GM21786 (cell line): ENCODE measurements at regions not wholly inside any gene's neighbourhood (a gene's known extent, or its start where the extent isn't known, plus 50 kb on each side); places are given as distances from the start of the nearest gene placed in this dataset.
"Not testable (repeated sequence)": the region's sequence is repeated elsewhere in the genome, so short reads cannot be mapped to it uniquely, and the experiment has no call there.

ENCODE experiments used
- ATAC-seq: cut with Tn5 transposase; IDR thresholded peaks from one replicate; pipeline ENCODE4 v1.9.1; 2021; ENCODE audit not compliant: unreplicated experiment

- no peak for ATAC-seq
These were observed 117.7 kb upstream of the KCNJ3 start for GRCh38 chr2:154580767-154581166.

GRCh38 chr2:154582694-154583093 is 115.8 kb upstream of the KCNJ3 start:
- not testable (repeated sequence) for ATAC-seq

- not testable (repeated sequence) for ATAC-seq
These were observed 115.2 kb upstream of the KCNJ3 start for GRCh38 chr2:154583274-154583673.

- no peak for ATAC-seq
These were observed 110.8 kb upstream of the KCNJ3 start for GRCh38 chr2:154587739-154588138.

- no peak for ATAC-seq
These were observed 109.7 kb upstream of the KCNJ3 start for GRCh38 chr2:154588838-154589237.

GRCh38 chr2:154589514-154589913 is 109.0 kb upstream of the KCNJ3 start:
- ATAC-seq: no peak

- ATAC-seq: no peak
These were observed 107.1 kb upstream of the KCNJ3 start for GRCh38 chr2:154591294-154591820.

- no peak for ATAC-seq
These were observed 99.3 kb upstream of the KCNJ3 start for GRCh38 chr2:154599189-154599588.

- no peak for ATAC-seq
These were observed 97.5 kb upstream of the KCNJ3 start for GRCh38 chr2:154600927-154601494.

GRCh38 chr2:154603682-154604081 is 94.8 kb upstream of the KCNJ3 start:
- ATAC-seq: no peak

GRCh38 chr2:154608438-154608837 is 90.1 kb upstream of the KCNJ3 start:
- no peak for ATAC-seq

- no peak for ATAC-seq
These were observed 83.6 kb upstream of the KCNJ3 start for GRCh38 chr2:154614906-154615305.

- ATAC-seq: no peak
These were observed 81.8 kb upstream of the KCNJ3 start for GRCh38 chr2:154616659-154617058.

GRCh38 chr2:154620471-154620870 is 78.0 kb upstream of the KCNJ3 start:
- ATAC-seq: no peak

GRCh38 chr2:154623819-154624218 is 74.7 kb upstream of the KCNJ3 start:
- peak; percentile 47 for ATAC-seq

GRCh38 chr2:154637456-154637855 is 61.0 kb upstream of the KCNJ3 start:
- no peak for ATAC-seq

- no peak for ATAC-seq
These were observed 59.7 kb upstream of the KCNJ3 start for GRCh38 chr2:154638783-154639182.

GRCh38 chr2:154640000-154640399 is 58.5 kb upstream of the KCNJ3 start:
- ATAC-seq: no peak
